ENCODE measurements at regions not wholly inside any gene's neighbourhood (a gene's known extent, or its start where the extent isn't known, plus 50 kb on each side); places are given as distances from the start of the nearest gene placed in this dataset.

- TF ChIP-seq, protein P1, sequence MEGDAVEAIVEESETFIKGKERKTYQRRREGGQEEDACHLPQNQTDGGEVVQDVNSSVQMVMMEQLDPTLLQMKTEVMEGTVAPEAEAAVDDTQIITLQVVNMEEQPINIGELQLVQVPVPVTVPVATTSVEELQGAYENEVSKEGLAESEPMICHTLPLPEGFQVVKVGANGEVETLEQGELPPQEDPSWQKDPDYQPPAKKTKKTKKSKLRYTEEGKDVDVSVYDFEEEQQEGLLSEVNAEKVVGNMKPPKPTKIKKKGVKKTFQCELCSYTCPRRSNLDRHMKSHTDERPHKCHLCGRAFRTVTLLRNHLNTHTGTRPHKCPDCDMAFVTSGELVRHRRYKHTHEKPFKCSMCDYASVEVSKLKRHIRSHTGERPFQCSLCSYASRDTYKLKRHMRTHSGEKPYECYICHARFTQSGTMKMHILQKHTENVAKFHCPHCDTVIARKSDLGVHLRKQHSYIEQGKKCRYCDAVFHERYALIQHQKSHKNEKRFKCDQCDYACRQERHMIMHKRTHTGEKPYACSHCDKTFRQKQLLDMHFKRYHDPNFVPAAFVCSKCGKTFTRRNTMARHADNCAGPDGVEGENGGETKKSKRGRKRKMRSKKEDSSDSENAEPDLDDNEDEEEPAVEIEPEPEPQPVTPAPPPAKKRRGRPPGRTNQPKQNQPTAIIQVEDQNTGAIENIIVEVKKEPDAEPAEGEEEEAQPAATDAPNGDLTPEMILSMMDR (IDR thresholded peaks at IDR 0.05; ENCODE audit: poor library complexity): no peak
- no peak for TF ChIP-seq EZH2phosphoT487 (IDR thresholded peaks at IDR 0.05; ENCODE audit: low read depth, severe bottlenecking, unreplicated experiment)
Measured at GRCh38 chr18:21164548-21165095, 53.0 kb upstream of the ROCK1 start.

All from hepatocyte (in vitro differentiated cells).